Prostate gland (tissue), 2 donors: ENCODE measurements at regions not wholly inside any gene's neighbourhood (a gene's known extent, or its start where the extent isn't known, plus 50 kb on each side); places are given as distances from the start of the nearest gene placed in this dataset.

Experiments used
- DNase-seq: peaks from one replicate; pipeline ENCODE4 v3.0.0-alpha.2; 2019; ENCODE audit warnings: low spot score
- H3K27ac ChIP-seq, 2 donors: fragments of 200-600 bp; sonication (generic); 2 replicates each; pipeline ENCODE4 v1.5.1; 2017 to 2019
- H3K27me3 ChIP-seq: fragments of 200-600 bp; sonication (generic); replicated peaks from 2 replicates; pipeline ENCODE4 v1.5.1; 2019; ENCODE audit not compliant: insufficient read depth
- H3K36me3 ChIP-seq, 2 donors: fragments of 200-600 bp; sonication (generic); 1 replicate in 1 of 2; 2 replicates in 1 of 2; pipeline versions ENCODE4 v1.5.1 to v1.8.1; 2017 to 2019
- H3K4me1 ChIP-seq: fragments of 200-600 bp; sonication (generic); replicated peaks from 2 replicates; pipeline ENCODE4 v1.5.1; 2019
- H3K4me3 ChIP-seq, 2 donors: fragments of 200-600 bp; sonication (generic); 2 replicates each; pipeline ENCODE4 v1.5.1; 2017 to 2019
- H3K9me3 ChIP-seq: fragments of 200-600 bp; sonication (generic); 2 replicates; pipeline ENCODE4 v1.5.1; 2017
- POLR2A ChIP-seq: fragments of 450-650 bp; IDR thresholded peaks from one replicate; pipeline ENCODE4 v1.6.1; 2016; ENCODE audit warnings: antibody characterized with exemption, mild to moderate bottlenecking
- POLR2AphosphoS5 ChIP-seq: sonication (generic); formaldehyde crosslinking; IDR thresholded peaks from one replicate; pipeline ENCODE4 v1.6.1; 2017; ENCODE audit warnings: antibody characterized with exemption
- WGBS: methylation state at CpG from one replicate; pipeline ENCODE4 v1.1.5; 2018; 5-methylcytosine and 5-hydroxymethylcytosine counted together
- intact Hi-C: fragments of 100-400 bp; cut with DNase I; formaldehyde crosslinking; loops from one replicate; pipeline ENCODE4 v1.14.2; 2022
- TF ChIP-seq, protein P1 (sequence below), 4 experiments: fragments of 200-600 bp in 2 of 4; fragments of 450-650 bp in 2 of 4; sonication (generic) in 2 of 4; IDR thresholded peaks; 1 replicate in 3 of 4; 2 replicates in 1 of 4; pipeline ENCODE4 v1.5.1; 2016 to 2019; ENCODE audit warnings: antibody characterized with exemption in 4 of 4, mild to moderate bottlenecking in 2 of 4, moderate library complexity in 2 of 4

DNA sequence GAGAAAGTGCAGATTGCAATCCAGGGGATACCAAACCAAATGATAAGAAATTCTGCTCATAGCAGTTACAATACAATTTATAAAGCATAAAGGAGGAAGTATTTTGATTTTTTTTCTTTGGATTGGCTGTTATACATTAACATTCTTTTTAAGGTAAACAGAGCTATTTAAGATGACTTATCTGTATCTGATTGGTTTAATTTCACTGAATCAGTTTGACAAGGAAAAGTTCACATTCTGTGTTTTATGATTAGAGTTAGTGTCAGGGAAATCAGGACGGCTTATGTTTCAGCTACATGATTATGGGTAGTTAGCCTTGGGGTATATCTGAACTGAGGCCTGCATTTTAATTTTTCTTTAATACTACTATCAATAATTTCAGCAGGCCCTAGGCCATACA lies 360.9 kb downstream of the ARL6IP6 start:
- H3K4me3 ChIP-seq: no peak overlapping the region
- no peaks in the 10 kb centered on the region for H3K4me1 ChIP-seq
- TF ChIP-seq POLR2A (no peak), POLR2AphosphoS5 (no peak)
- TF ChIP-seq, protein P1, sequence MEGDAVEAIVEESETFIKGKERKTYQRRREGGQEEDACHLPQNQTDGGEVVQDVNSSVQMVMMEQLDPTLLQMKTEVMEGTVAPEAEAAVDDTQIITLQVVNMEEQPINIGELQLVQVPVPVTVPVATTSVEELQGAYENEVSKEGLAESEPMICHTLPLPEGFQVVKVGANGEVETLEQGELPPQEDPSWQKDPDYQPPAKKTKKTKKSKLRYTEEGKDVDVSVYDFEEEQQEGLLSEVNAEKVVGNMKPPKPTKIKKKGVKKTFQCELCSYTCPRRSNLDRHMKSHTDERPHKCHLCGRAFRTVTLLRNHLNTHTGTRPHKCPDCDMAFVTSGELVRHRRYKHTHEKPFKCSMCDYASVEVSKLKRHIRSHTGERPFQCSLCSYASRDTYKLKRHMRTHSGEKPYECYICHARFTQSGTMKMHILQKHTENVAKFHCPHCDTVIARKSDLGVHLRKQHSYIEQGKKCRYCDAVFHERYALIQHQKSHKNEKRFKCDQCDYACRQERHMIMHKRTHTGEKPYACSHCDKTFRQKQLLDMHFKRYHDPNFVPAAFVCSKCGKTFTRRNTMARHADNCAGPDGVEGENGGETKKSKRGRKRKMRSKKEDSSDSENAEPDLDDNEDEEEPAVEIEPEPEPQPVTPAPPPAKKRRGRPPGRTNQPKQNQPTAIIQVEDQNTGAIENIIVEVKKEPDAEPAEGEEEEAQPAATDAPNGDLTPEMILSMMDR (IDR thresholded peaks at IDR 0.05): no peak
- no peak for DNase-seq
- no peaks in the 10 kb centered on the region for H3K27me3 ChIP-seq
- no peak overlapping the region for H3K27ac ChIP-seq
- H3K9me3 ChIP-seq: no peaks in the 10 kb centered on the region
- H3K36me3 ChIP-seq: no peaks in the 10 kb centered on the region
- intact Hi-C loops: no loop called here
- 90% methylated on average over 1 of the region's 1 CpG for WGBS

DNA sequence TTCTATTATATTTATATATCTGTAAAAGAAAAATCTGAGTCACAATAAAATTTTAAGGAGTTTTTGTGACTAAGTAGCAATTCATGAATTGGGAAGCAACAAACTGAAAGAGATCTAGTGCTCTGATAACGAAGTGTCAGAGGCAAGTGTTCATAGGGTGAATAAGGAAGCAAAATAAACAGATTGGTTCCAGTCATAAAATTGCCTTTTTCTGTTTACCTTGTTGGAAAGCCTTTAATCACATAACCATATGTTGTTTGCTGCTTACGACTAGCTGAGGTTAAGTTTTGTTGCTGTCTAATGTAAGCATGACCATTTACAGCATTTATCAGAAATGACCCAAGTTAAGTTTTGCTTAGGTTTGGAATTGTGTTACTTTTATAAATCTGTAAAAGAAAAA lies 358.9 kb downstream of the ARL6IP6 start:
- no peaks in the 10 kb centered on the region for H3K36me3 ChIP-seq
- DNase-seq: no peak
- H3K4me3 ChIP-seq: no peak overlapping the region
- no peak overlapping the region for H3K27ac ChIP-seq
- WGBS: 10% methylated on average over 2 of the region's 2 CpGs
- no peaks in the 10 kb centered on the region for H3K27me3 ChIP-seq
- TF ChIP-seq POLR2A (no peak), POLR2AphosphoS5 (no peak)
- TF ChIP-seq, protein P1 (IDR thresholded peaks at IDR 0.05): no peak
- H3K9me3 ChIP-seq: no peaks in the 10 kb centered on the region
- no peaks in the 10 kb centered on the region for H3K4me1 ChIP-seq
- intact Hi-C loops: no loop called here

DNA sequence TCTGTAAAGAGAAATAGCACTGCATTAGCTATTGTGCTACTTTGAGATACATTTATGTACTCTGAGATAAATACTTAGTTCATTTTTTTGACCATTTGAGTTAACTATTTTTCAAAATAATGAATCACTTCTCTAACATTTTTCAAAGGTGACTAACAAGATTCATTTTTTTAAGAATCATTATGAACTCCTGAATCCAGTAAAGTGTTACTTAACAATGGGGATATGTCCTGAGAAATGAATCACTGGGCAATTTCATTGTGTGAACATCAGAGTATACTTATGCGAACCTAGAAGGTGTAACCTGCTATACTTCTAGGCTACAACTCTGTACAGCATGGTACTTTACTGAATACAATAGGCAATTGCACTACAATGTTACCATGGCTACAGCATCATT lies 355.8 kb downstream of the ARL6IP6 start:
- Histone ChIP-seq H3K27ac (no peak overlapping the region), H3K36me3 (no peaks in the 10 kb centered on the region), H3K4me3 (no peak overlapping the region), H3K27me3 (no peaks in the 10 kb centered on the region), H3K4me1 (no peaks in the 10 kb centered on the region), H3K9me3 (no peaks in the 10 kb centered on the region)
- DNase-seq: no peak
- WGBS: 94% methylated on average over 1 of the region's 1 CpG
- intact Hi-C loops: no loop called here
- TF ChIP-seq, protein P1 (IDR thresholded peaks at IDR 0.05): no peak
- TF ChIP-seq POLR2AphosphoS5: no peak
- no peak for TF ChIP-seq POLR2A

DNA sequence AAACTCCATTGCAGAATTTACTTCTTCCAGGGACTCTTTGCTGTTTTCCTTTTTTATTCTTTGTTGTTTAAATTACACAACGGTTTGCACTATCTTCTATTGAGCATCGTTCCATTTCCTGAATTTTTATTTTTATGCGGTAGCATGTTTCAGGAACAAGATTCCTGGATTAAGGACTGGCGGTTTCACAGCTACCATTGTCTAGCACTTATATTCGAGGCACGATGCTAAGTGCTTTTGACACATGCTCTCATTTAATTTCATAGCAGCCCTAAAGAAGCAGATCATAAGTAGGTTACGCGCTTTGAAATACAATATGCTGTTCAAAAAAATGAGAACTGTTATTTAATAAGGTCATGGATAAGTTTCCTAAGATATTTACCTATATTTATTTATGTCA lies 354.4 kb downstream of the ARL6IP6 start:
- no peak overlapping the region for H3K4me3 ChIP-seq
- no peaks in the 10 kb centered on the region for H3K9me3 ChIP-seq
- H3K27me3 ChIP-seq: no peaks in the 10 kb centered on the region
- intact Hi-C loops: no loop called here
- WGBS: 89% methylated on average over 8 of the region's 8 CpGs
- TF ChIP-seq POLR2A (no peak), POLR2AphosphoS5 (no peak)
- TF ChIP-seq, protein P1 (IDR thresholded peaks at IDR 0.05): no peak
- no peaks in the 10 kb centered on the region for H3K36me3 ChIP-seq
- no peak for DNase-seq
- H3K4me1 ChIP-seq: no peaks in the 10 kb centered on the region
- no peak overlapping the region for H3K27ac ChIP-seq

DNA sequence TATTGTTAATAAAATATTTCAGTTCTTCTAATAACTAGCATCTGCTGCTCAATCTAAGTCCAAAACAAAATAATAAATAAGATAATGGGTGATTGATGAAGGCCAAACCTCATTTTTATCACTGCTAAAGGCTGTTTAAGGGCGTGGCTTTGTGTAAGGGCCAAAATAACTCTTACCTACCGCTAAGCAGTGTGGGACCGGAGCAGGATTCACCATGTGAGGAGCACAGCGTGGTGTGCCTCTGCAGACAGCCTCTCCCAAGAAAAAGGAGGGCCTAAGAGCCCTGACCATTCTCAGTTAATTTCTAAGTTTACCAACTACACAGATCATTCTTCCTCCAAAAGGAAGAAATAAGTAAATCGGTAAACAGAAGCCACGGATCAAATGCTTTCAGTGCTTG lies 353.7 kb downstream of the ARL6IP6 start:
- Histone ChIP-seq H3K27ac (no peak overlapping the region), H3K4me3 (no peak overlapping the region), H3K36me3 (no peaks in the 10 kb centered on the region), H3K4me1 (no peaks in the 10 kb centered on the region), H3K9me3 (no peaks in the 10 kb centered on the region), H3K27me3 (no peaks in the 10 kb centered on the region)
- DNase-seq: no peak
- TF ChIP-seq POLR2AphosphoS5 (no peak), POLR2A (no peak)
- TF ChIP-seq, protein P1 (IDR thresholded peaks at IDR 0.05): no peak
- intact Hi-C loops: no loop called here
- 57% methylated on average over 6 of the region's 6 CpGs for WGBS
